Heart right ventricle (tissue), 16 donors: ENCODE measurements at regions not wholly inside any gene's neighbourhood (a gene's known extent, or its start where the extent isn't known, plus 50 kb on each side); places are given as distances from the start of the nearest gene placed in this dataset.

Experiments
- ATAC-seq, 8 donors: fragments of 200-7000 bp; cut with Tn5 transposase; one replicate each; pipeline ENCODE4 v1.9.1; 2020; ENCODE audit warnings: mild to moderate bottlenecking in 8 of 8, moderate library complexity in 8 of 8, moderate number of reproducible peaks in 1 of 8
- DNase-seq, 2 donors: peaks; one replicate each; pipeline ENCODE4 v3.0.0-alpha.2; 2020
- H3K27ac ChIP-seq, 10 donors: fragments of 200-600 bp; sonication (generic) in 2 of 10; one replicate each; pipeline versions ENCODE4 v1.5.0 to v1.8.0; 2020 to 2022; ENCODE audit warnings: mild to moderate bottlenecking in 3 of 10
- H3K27me3 ChIP-seq, 7 donors: fragments of 200-600 bp; one replicate each; pipeline ENCODE4 v1.8.0; 2021 to 2022; ENCODE audit warnings: mild to moderate bottlenecking in 2 of 7
- H3K36me3 ChIP-seq, 9 donors: fragments of 200-600 bp; sonication (generic) in 1 of 9; one replicate each; pipeline versions ENCODE4 v1.5.0 to v1.8.0; 2020 to 2022; ENCODE audit warnings: mild to moderate bottlenecking in 2 of 9
- H3K4me1 ChIP-seq, 9 donors: fragments of 200-600 bp; sonication (generic) in 1 of 9; one replicate each; pipeline versions ENCODE4 v1.5.0 to v1.8.0; 2020 to 2022; ENCODE audit warnings: mild to moderate bottlenecking in 4 of 9
- H3K4me3 ChIP-seq, 10 donors: fragments of 200-600 bp; sonication (generic) in 2 of 10; one replicate each; pipeline versions ENCODE4 v1.5.0 to v1.8.0; 2020 to 2022; ENCODE audit warnings: mild to moderate bottlenecking in 7 of 10, moderate library complexity in 2 of 10
- H3K9me3 ChIP-seq, 11 donors: fragments of 200-600 bp in 10 of 11; sonication (generic) in 2 of 11; one replicate each; pipeline versions ENCODE4 v1.5.0 to v1.8.0; 2013 to 2022; ENCODE audit warnings: mild to moderate bottlenecking in 2 of 11, control low read depth in 1 of 11, moderate library complexity in 1 of 11
- CTCF ChIP-seq, 9 donors: fragments of 200-600 bp; sonication (generic) in 2 of 9; IDR thresholded peaks; one replicate each; pipeline versions ENCODE4 v1.5.0 to v1.8.0; 2021 to 2022; ENCODE audit warnings: antibody characterized with exemption in 9 of 9, mild to moderate bottlenecking in 5 of 9, moderate library complexity in 1 of 9
- WGBS, 2 donors: extraction: QIAGEN DNeasy Blood & Tissue Kit; methylation state at CpG; one replicate each; pipeline ENCODE4 v1.1.7; 2013; ENCODE audit warnings: inconsistent platforms in 1 of 2; 5-methylcytosine and 5-hydroxymethylcytosine counted together
- intact Hi-C, 10 donors: fragments of 100-400 bp; cut with DNase I; formaldehyde crosslinking; loops; one replicate each; pipeline versions ENCODE4 v1.11.1 to v1.14.2; 2022
- donor health status: Arrhythmogenic right ventricular cardiomyopathy.
- donor health status: ischemic (EF 13 %, LVEDD 7.1; RV severe dilation, severe dysfunction).
- donor health status: healthy with polysubstance abuse.
- donor health status: DM: no; HTN: yes; CAD: no.
- donor health status: DM: no; HTN: no; CAD: no.
- donor health status: ischemic (EF 25% LVEDD 6.9; RV normal size, moderate dysfunction).
- donor health status: ischemic (EF 25% LVEDD 5.7; RV mildly dilated, moderate dysfunction).
- donor health status: healthy.
- donor health status: DM: yes; HTN: yes; CAD: no.
- donor health status: Ischemic cardiomyopathy.
- donor health status: ischemic (EF 35%, LVEDD 5.7; RV mildly dilated, moderate dysfunction).
- donor health status: nonischemic (EF 11% LVEDD 7.7; RV severe dilation, severe dysfunction).
- donor health status: DM: yes; HTN: yes; CAD: no.
- donor health status: PGD.
- donor health status: ischemic (EF 29% LVEDD 5.4; RV normal size, mild dysfunction).
- donor health status: nonischemic (EF 23%, LVEDD 6.1; RV moderate dilation, normal function).

GRCh38 chr5:174291162-174291561 is 245.7 kb downstream of the NSG2 start:
- Histone ChIP-seq H3K9me3 (peaks cover 0 to 15% (median 8%) of the 10 kb centered on the region in 11 donors), H3K27me3 (peaks cover 0 to 7% (median 0%) of the 10 kb centered on the region in 7 donors), H3K36me3 (no peaks in the 10 kb centered on the region), H3K27ac (no peak overlapping the region), H3K4me1 (peaks cover 0 to 8% (median 2%) of the 10 kb centered on the region in 9 donors), H3K4me3 (no peak overlapping the region)
- DNase-seq (no peak), ATAC-seq (no peak)
- intact Hi-C loops = no loop called here
- 54 to 65% methylated on average over 3 of the region's 3 CpGs for WGBS, 2 donors
- no peak for TF ChIP-seq CTCF (IDR thresholded peaks at IDR 0.05)

- no peaks in the 10 kb centered on the region for H3K36me3 ChIP-seq
- H3K4me3 ChIP-seq = no peak overlapping the region
- 84 to 85% methylated on average over 3 of the region's 3 CpGs for whole genome bisulfite sequencing, 2 donors
- H3K27me3 ChIP-seq = peaks cover 0 to 7% (median 0%) of the 10 kb centered on the region in 7 donors
- peaks cover 0 to 15% (median 8%) of the 10 kb centered on the region in 11 donors for H3K9me3 ChIP-seq
- intact Hi-C loops = no loop called here
- ATAC-seq (no peak), DNase-seq (no peak)
- no peak overlapping the region for H3K27ac ChIP-seq
- H3K4me1 ChIP-seq = peaks cover 0 to 10% (median 4%) of the 10 kb centered on the region in 9 donors
- no peak for TF ChIP-seq CTCF (IDR thresholded peaks at IDR 0.05)
Measured at GRCh38 chr5:174292348-174292747, 246.8 kb downstream of the NSG2 start.

GRCh38 chr5:174293006-174293405 is 247.5 kb downstream of the NSG2 start:
- DNase-seq (no peak), ATAC-seq (no peak)
- H3K4me3 ChIP-seq = no peak overlapping the region
- H3K27me3 ChIP-seq = peaks cover 0 to 7% (median 0%) of the 10 kb centered on the region in 7 donors
- no peaks in the 10 kb centered on the region for H3K36me3 ChIP-seq
- peaks cover 0 to 10% (median 4%) of the 10 kb centered on the region in 9 donors for H3K4me1 ChIP-seq
- H3K27ac ChIP-seq = no peak overlapping the region
- no peak for TF ChIP-seq CTCF (IDR thresholded peaks at IDR 0.05)
- 51 to 58% methylated on average over 6 of the region's 6 CpGs for WGBS, 2 donors
- peaks cover 0 to 21% (median 8%) of the 10 kb centered on the region in 11 donors for H3K9me3 ChIP-seq
- intact Hi-C loops = no loop called here

GRCh38 chr5:174293481-174293880 is 248.0 kb downstream of the NSG2 start:
- Histone ChIP-seq H3K27ac (no peak overlapping the region), H3K36me3 (no peaks in the 10 kb centered on the region), H3K27me3 (peaks cover 0 to 7% (median 0%) of the 10 kb centered on the region in 7 donors), H3K4me3 (no peak overlapping the region), H3K4me1 (peaks cover 0 to 10% (median 4%) of the 10 kb centered on the region in 9 donors), H3K9me3 (peaks cover 0 to 23% (median 8%) of the 10 kb centered on the region in 11 donors)
- ATAC-seq (no peak), DNase-seq (no peak)
- intact Hi-C loops = no loop called here
- WGBS, 2 donors = 53 to 71% methylated on average over 4 of the region's 4 CpGs
- TF ChIP-seq CTCF (IDR thresholded peaks at IDR 0.05) = no peak
